ENCODE measurements at regions not wholly inside any gene's neighbourhood (a gene's known extent, or its start where the extent isn't known, plus 50 kb on each side); places are given as distances from the start of the nearest gene placed in this dataset.

- intact Hi-C loops (cut with micrococcal nuclease; ENCODE audit: unreplicated experiment) (no loop called here), in situ Hi-C loops (cut with MboI) (no loop called here)
- Histone ChIP-seq H3K27ac (ENCODE audit: control insufficient read depth, insufficient read depth) (no peak overlapping the region), H4K20me1 (ENCODE audit: control insufficient read depth, insufficient read depth) (no peaks in the 10 kb centered on the region), H3K9ac (ENCODE audit: control insufficient read depth, insufficient read depth, low read length) (no peak overlapping the region), H3K4me1 (ENCODE audit: control insufficient read depth, insufficient read depth, low read length) (no peaks in the 10 kb centered on the region), H3K36me3 (ENCODE audit: control insufficient read depth in 2 of 2, insufficient read depth in 2 of 2, low read length in 1 of 2) (no peaks in the 10 kb centered on the region), H3K4me2 (ENCODE audit: control insufficient read depth, insufficient read depth) (no peak overlapping the region), H3K9me3 (replicated peaks; ENCODE audit: control insufficient read depth, insufficient read depth, low read length) (no peaks in the 10 kb centered on the region), H2AFZ (ENCODE audit: control insufficient read depth, low read depth, low read length) (no peak overlapping the region), H3K79me2 (ENCODE audit: control insufficient read depth, insufficient read depth, low read length) (no peaks in the 10 kb centered on the region), H3K4me3 (no peak overlapping the region), H3K27me3 (replicated peaks in 1 of 2; ENCODE audit: control insufficient read depth in 2 of 2, insufficient read depth in 2 of 2, low read length in 1 of 2) (no peaks in the 10 kb centered on the region)
- BruUV-seq (replicated peaks), result no TSS peak
- CTCF ChIA-PET, result no interaction called here
- FAIRE-seq (no peak), DNase-seq (ENCODE audit: low read depth, low spot score) (no peak), ATAC-seq (no peak)
- SMC1A ChIA-PET (ENCODE audit: uncharacterized antibody, unreplicated experiment), result no interaction called here
- POLR2A ChIA-PET, result no interaction called here
- RAD21 ChIA-PET (ENCODE audit: unreplicated experiment), result no interaction called here
- TF ChIP-seq NBN (IDR thresholded peaks at IDR 0.05) (no peak), IKZF1 (conservative IDR thresholded peaks at IDR 0.05) (no peak), SP1 (IDR thresholded peaks at IDR 0.05; ENCODE audit: low read depth, low read length) (no peak), STAT3 (IDR thresholded peaks at IDR 0.05; ENCODE audit: low read depth, low read length) (no peak), ZNF622 (IDR thresholded peaks at IDR 0.05) (no peak), HCFC1 (IDR thresholded peaks at IDR 0.05; ENCODE audit: low read length) (no peak), BHLHE40 (IDR thresholded peaks at IDR 0.05; ENCODE audit: borderline replicate concordance in 1 of 2, low read depth in 2 of 2, low read length in 1 of 2) (no peak), LARP7 (IDR thresholded peaks at IDR 0.05) (no peak), JUND (IDR thresholded peaks at IDR 0.05; ENCODE audit: low read depth, low read length) (no peak), FOXK2 (IDR thresholded peaks at IDR 0.05) (no peak), RUNX3 (IDR thresholded peaks at IDR 0.05; ENCODE audit: low read length) (no peak), PML (IDR thresholded peaks at IDR 0.05; ENCODE audit: low read length) (no peak), REST (IDR thresholded peaks at IDR 0.05; ENCODE audit: low read depth, low read length) (no peak), NR2C1 (IDR thresholded peaks at IDR 0.05) (no peak), KDM1A (IDR thresholded peaks at IDR 0.05; ENCODE audit: borderline replicate concordance) (no peak), WRNIP1 (IDR thresholded peaks at IDR 0.05; ENCODE audit: borderline replicate concordance, low read depth, low read length) (no peak), CHD2 (IDR thresholded peaks at IDR 0.05; ENCODE audit: borderline replicate concordance, low read depth, low read length) (no peak)
- TF ChIP-seq, protein P1, sequence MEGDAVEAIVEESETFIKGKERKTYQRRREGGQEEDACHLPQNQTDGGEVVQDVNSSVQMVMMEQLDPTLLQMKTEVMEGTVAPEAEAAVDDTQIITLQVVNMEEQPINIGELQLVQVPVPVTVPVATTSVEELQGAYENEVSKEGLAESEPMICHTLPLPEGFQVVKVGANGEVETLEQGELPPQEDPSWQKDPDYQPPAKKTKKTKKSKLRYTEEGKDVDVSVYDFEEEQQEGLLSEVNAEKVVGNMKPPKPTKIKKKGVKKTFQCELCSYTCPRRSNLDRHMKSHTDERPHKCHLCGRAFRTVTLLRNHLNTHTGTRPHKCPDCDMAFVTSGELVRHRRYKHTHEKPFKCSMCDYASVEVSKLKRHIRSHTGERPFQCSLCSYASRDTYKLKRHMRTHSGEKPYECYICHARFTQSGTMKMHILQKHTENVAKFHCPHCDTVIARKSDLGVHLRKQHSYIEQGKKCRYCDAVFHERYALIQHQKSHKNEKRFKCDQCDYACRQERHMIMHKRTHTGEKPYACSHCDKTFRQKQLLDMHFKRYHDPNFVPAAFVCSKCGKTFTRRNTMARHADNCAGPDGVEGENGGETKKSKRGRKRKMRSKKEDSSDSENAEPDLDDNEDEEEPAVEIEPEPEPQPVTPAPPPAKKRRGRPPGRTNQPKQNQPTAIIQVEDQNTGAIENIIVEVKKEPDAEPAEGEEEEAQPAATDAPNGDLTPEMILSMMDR (IDR thresholded peaks at IDR 0.05 in 2 of 3, conservative IDR thresholded peaks at IDR 0.05 in 1 of 3; ENCODE audit: control insufficient read depth in 2 of 3, extremely low read depth in 1 of 3, insufficient read depth in 1 of 3, low read depth in 3 of 3, low read length in 3 of 3), result no peak
- 0% methylated on average over 2 of the region's 2 CpGs for WGBS (ENCODE audit: insufficient coverage, insufficient replicate concordance, low lambda C conversion rate, missing lambda C conversion rate)
Observed at GRCh38 chr4:58111818-58112217, 1001.6 kb upstream of the IGFBP7 start.

Measured in GM12878 (cell line).